Activated B cell treated with CpG ODN at 0.5 μM for 24 hours (primary cell): ENCODE measurements at regions not wholly inside any gene's neighbourhood (a gene's known extent, or its start where the extent isn't known, plus 50 kb on each side); places are given as distances from the start of the nearest gene placed in this dataset.
"Not testable (repeated sequence)": the region's sequence is repeated elsewhere in the genome, so short reads cannot be mapped to it uniquely, and the experiment has no call there.

Source experiments
- ATAC-seq: fragments of 200-7000 bp; cut with Tn5 transposase; one replicate; pipeline ENCODE4 v1.10.0; 2021; ENCODE audit warnings: low read depth, mild to moderate bottlenecking, moderate library complexity
- CTCF ChIA-PET: fragments of 350-600 bp; sonication (Branson Sonifier 250); formaldehyde crosslinking; loops from one replicate; lab custom pipeline; 2021; ENCODE audit warnings: antibody characterized with exemption; lab: Charles Lee
- POLR2A ChIA-PET: fragments of 350-600 bp; sonication (Branson Sonifier 250); formaldehyde crosslinking; loops from one replicate; lab custom pipeline; 2021; ENCODE audit warnings: antibody characterized with exemption; lab: Charles Lee
- DNase-seq: peaks from one replicate; pipeline ENCODE4 v3.0.0; 2022
- H3K27ac Mint-ChIP-seq: one replicate; pipeline ENCODE4 v1.8.0; 2020; ENCODE audit warnings: mixed read lengths
- H3K27me3 Mint-ChIP-seq: one replicate; pipeline ENCODE4 v1.8.0; 2021; ENCODE audit warnings: mixed read lengths
- H3K36me3 Mint-ChIP-seq: one replicate; pipeline ENCODE4 v1.8.0; 2021; ENCODE audit warnings: low read depth, mixed read lengths
- H3K4me1 Mint-ChIP-seq: one replicate; pipeline ENCODE4 v1.8.0; 2021; ENCODE audit warnings: mixed read lengths
- H3K4me3 Mint-ChIP-seq: one replicate; pipeline ENCODE4 v1.8.0; 2020; ENCODE audit warnings: mild to moderate bottlenecking, mixed read lengths
- H3K9me3 Mint-ChIP-seq: one replicate; pipeline ENCODE4 v1.8.0; 2020; ENCODE audit warnings: mixed read lengths
- CTCF ChIP-seq: fragments of 200-600 bp; IDR thresholded peaks from one replicate; pipeline ENCODE4 v1.8.0; 2022; ENCODE audit warnings: antibody characterized with exemption, mild to moderate bottlenecking
- intact Hi-C: fragments of 100-400 bp; cut with micrococcal nuclease; formaldehyde crosslinking; loops from one replicate; pipeline ENCODE4 v1.15.1; 2024

DNA sequence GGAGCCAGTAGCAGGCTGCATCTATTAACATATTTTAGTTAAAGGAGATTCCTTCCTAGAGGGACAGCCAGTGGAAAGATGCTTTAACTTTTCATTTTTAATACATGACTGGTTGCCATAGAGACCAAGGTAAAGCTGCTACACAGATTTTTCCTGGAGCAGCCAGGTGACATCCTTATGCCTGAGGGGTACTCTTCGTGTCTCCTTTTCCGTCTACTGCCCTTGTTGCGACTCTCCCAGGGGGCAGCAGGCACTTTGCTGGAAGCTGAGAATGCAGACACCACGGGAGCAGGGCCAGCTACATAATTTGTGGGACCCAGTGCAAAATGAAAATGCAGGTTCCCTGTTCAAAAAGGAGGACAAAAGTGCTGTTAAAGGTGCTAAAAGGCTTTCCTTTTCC, 340.4 kb downstream of the CEP170 start:
- H3K27me3 Mint-ChIP-seq, ATAC-seq, H3K4me1 Mint-ChIP-seq, CTCF ChIA-PET, H3K9me3 Mint-ChIP-seq, H3K27ac Mint-ChIP-seq, intact Hi-C loops, POLR2A ChIA-PET, DNase-seq, H3K36me3 Mint-ChIP-seq, H3K4me3 Mint-ChIP-seq: not testable (repeated sequence)

DNA sequence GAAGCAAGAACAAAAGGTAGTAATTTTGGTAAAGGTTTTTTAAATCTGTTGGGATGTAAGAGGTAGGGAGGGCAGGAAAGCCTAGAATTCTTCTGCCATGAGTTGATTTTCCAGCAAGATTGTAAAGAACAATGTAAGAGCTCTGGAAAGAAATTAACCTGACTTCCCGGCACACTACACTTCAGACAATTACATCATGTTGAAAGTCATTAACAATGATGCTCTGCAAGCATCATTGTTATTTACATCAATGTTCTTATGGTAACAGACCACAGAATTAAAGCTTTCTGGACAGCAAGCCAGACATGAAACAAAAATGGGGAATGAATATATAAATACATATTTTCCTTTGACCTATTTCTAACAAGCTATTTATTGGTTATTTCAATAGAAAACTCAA, 342.2 kb downstream of the CEP170 start:
- DNase-seq, H3K27me3 Mint-ChIP-seq, H3K4me3 Mint-ChIP-seq, POLR2A ChIA-PET, H3K9me3 Mint-ChIP-seq, H3K27ac Mint-ChIP-seq, H3K4me1 Mint-ChIP-seq, intact Hi-C loops, ATAC-seq, CTCF ChIA-PET, H3K36me3 Mint-ChIP-seq: not testable (repeated sequence)

DNA sequence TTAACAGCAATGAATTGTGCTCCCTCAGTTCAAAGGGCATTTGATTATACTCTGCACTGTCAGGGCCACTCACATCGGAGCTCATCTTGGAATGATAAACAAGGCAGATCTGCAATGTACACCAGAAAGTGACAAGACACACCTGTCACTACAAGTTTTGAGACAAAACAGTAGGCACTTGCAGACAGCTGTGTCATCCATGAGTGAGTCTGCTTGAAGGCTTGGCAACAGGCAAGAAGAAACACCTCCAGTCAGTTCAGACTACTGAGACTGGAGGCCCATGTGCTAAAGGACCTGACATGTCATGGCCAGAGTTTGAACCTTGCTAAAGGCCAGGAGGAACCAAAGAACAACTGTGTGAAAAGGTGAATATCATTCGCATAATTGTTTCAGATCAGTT, 354.5 kb downstream of the CEP170 start:
- DNase-seq, H3K4me1 Mint-ChIP-seq, intact Hi-C loops, H3K36me3 Mint-ChIP-seq, CTCF ChIA-PET, H3K9me3 Mint-ChIP-seq, H3K4me3 Mint-ChIP-seq, H3K27ac Mint-ChIP-seq, H3K27me3 Mint-ChIP-seq, POLR2A ChIA-PET, ATAC-seq: not testable (repeated sequence)

GRCh38 chr1:242890192-242890741, 364.8 kb downstream of the CEP170 start:
- ATAC-seq (no peak), DNase-seq (no peak)
- CTCF ChIA-PET, result no interaction called here
- Mint-ChIP-seq H3K4me1 (peaks cover 3% of the 10 kb centered on the region), H3K9me3 (peaks cover 2% of the 10 kb centered on the region), H3K36me3 (no peaks in the 10 kb centered on the region), H3K27ac (no peak overlapping the region), H3K4me3 (no peak overlapping the region), H3K27me3 (peaks cover 7% of the 10 kb centered on the region)
- POLR2A ChIA-PET, result no interaction called here
- TF ChIP-seq CTCF, result no peak
- intact Hi-C loops, result no loop called here

DNA sequence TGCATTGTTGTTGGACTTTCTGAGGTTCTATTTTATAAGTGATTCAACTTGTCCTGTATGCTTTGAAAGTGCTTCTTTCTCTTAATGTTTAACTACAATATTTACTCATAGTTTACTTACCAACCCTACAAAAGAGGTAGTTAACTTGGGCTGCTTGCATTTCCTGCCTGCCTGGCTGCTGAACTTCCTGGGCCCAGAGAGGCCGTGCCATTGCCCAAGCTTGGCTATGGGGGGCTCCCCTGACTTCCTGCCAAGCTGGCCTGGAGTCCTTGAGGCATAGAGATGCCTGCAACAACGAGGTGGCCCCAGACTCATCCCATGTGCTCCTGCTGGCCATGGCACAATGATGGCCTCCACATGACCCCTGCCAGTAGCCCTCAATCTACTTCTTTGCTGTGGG, 361.6 kb upstream of the PLD5 start:
- no peak overlapping the region for H3K4me3 Mint-ChIP-seq
- H3K36me3 Mint-ChIP-seq, result no peaks in the 10 kb centered on the region
- DNase-seq, result no peak
- intact Hi-C loops, result no loop called here
- peaks cover 7% of the 10 kb centered on the region for H3K27me3 Mint-ChIP-seq
- H3K27ac Mint-ChIP-seq, result no peak overlapping the region
- CTCF ChIA-PET, result no interaction called here
- ATAC-seq, result no peak
- H3K9me3 Mint-ChIP-seq, result peaks cover 2% of the 10 kb centered on the region
- peaks cover 11% of the 10 kb centered on the region for H3K4me1 Mint-ChIP-seq
- TF ChIP-seq CTCF, result no peak
- POLR2A ChIA-PET, result no interaction called here

DNA sequence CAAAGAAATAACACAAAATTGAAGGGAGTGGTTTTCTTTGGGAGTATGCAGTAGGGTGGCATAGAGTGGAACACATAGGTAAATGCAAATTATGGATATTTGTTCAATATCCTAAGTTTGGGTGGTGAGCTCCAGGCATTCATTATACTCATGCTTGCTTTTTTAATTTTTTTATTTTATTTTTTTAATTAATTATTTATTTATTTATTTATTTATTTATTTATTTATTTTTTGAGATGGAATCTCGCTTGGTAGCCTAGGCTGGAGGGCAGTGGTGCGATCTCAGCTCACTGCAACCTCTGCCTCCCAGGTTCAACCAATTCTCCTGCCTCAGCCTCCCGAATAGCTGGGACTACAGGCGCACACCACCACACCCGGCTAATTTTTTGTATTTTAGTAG, 355.5 kb upstream of the PLD5 start:
- intact Hi-C loops, H3K27me3 Mint-ChIP-seq, CTCF ChIA-PET, H3K4me3 Mint-ChIP-seq, H3K9me3 Mint-ChIP-seq, POLR2A ChIA-PET, H3K36me3 Mint-ChIP-seq, ATAC-seq, DNase-seq, H3K4me1 Mint-ChIP-seq, H3K27ac Mint-ChIP-seq: not testable (repeated sequence)

- ATAC-seq, result no peak
- no peaks in the 10 kb centered on the region for H3K4me1 Mint-ChIP-seq
- no peaks in the 10 kb centered on the region for H3K9me3 Mint-ChIP-seq
- no peak overlapping the region for H3K4me3 Mint-ChIP-seq
- no peak for TF ChIP-seq CTCF
- H3K36me3 Mint-ChIP-seq, result no peaks in the 10 kb centered on the region
- H3K27me3 Mint-ChIP-seq, result peaks cover 8% of the 10 kb centered on the region
- no peak for DNase-seq
- ChIA-PET POLR2A (no interaction called here), CTCF (no interaction called here)
- H3K27ac Mint-ChIP-seq, result no peak overlapping the region
- intact Hi-C loops, result no loop called here
Observed at GRCh38 chr1:242877743-242878142, 353.2 kb upstream of the PLD5 start.
